ENCODE measurements at regions not wholly inside any gene's neighbourhood (a gene's known extent, or its start where the extent isn't known, plus 50 kb on each side); places are given as distances from the start of the nearest gene placed in this dataset.
"Not testable (repeated sequence)": the region's sequence is repeated elsewhere in the genome, so short reads cannot be mapped to it uniquely, and the experiment has no call there.

DNA sequence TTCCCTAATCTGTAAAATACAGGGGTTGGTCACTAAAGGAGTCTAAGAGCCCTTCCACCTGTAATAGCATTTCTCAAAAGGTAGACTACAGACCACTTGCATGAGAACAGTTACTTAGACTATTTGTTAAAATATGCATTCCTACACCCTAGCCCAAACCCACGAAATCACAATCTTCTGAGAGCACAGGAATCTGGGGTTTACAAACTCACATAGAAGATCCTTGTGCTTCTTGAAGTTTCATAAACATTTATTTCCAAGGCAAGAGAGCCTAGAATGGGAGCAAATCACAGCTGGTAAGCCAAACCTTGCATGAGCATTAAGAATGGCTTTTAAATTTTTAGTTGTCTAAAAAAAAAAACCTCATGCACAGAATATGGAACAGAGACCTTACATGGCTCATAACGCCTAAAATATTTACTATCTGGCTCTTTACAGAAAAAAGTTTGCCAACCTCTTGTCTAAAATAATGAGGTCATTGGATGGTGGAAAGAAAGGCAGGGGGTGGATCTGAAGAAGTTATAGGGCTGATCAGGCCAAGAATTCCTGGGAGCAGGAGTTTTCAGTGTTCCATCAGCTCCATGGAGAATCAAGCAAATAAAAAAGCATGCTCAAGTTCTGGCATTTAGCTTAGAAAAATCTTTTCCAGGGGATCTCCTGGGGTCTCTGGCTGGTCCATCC is 133.4 kb downstream of the CCDC34 start:
- Histone ChIP-seq H3K9me3 (no peaks in the 10 kb centered on the region), H3K4me3 (no peak overlapping the region), H3K27ac (no peak overlapping the region), H3K4me1 (no peaks in the 10 kb centered on the region), H3K27me3 (no peaks in the 10 kb centered on the region), H3K36me3 (no peaks in the 10 kb centered on the region)
- no peak for ATAC-seq
- intact Hi-C loops (cut with DNase I), result no loop called here
- TF ChIP-seq, protein P1, sequence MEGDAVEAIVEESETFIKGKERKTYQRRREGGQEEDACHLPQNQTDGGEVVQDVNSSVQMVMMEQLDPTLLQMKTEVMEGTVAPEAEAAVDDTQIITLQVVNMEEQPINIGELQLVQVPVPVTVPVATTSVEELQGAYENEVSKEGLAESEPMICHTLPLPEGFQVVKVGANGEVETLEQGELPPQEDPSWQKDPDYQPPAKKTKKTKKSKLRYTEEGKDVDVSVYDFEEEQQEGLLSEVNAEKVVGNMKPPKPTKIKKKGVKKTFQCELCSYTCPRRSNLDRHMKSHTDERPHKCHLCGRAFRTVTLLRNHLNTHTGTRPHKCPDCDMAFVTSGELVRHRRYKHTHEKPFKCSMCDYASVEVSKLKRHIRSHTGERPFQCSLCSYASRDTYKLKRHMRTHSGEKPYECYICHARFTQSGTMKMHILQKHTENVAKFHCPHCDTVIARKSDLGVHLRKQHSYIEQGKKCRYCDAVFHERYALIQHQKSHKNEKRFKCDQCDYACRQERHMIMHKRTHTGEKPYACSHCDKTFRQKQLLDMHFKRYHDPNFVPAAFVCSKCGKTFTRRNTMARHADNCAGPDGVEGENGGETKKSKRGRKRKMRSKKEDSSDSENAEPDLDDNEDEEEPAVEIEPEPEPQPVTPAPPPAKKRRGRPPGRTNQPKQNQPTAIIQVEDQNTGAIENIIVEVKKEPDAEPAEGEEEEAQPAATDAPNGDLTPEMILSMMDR (IDR thresholded peaks at IDR 0.05), result no peak
- TF ChIP-seq POLR2A (IDR thresholded peaks at IDR 0.05), result no peak
- 72% methylated on average over 2 of the region's 2 CpGs for WGBS (ENCODE audit: insufficient coverage, low coverage, low lambda C conversion rate, missing lambda C conversion rate)
- DNase-seq, result no peak

DNA sequence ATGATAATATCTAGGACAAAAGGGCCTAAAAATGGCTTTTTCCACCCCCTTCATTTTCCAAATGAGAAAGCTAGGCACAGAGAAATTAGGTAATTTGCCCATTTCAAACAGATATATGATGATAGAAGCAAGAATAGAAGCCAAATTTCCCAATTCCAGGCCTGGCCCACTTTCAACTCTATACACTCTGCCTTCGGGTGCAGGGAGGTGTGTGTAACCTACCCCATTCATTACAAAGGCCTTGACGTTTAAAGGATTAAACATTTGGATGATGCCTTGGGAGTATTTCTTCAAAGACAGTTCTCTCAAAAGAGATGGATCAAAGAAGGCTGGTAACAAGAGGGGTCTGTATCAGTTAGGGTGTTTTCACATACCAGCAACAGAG is 134.1 kb downstream of the CCDC34 start:
- no peak overlapping the region for H3K4me3 ChIP-seq

DNA sequence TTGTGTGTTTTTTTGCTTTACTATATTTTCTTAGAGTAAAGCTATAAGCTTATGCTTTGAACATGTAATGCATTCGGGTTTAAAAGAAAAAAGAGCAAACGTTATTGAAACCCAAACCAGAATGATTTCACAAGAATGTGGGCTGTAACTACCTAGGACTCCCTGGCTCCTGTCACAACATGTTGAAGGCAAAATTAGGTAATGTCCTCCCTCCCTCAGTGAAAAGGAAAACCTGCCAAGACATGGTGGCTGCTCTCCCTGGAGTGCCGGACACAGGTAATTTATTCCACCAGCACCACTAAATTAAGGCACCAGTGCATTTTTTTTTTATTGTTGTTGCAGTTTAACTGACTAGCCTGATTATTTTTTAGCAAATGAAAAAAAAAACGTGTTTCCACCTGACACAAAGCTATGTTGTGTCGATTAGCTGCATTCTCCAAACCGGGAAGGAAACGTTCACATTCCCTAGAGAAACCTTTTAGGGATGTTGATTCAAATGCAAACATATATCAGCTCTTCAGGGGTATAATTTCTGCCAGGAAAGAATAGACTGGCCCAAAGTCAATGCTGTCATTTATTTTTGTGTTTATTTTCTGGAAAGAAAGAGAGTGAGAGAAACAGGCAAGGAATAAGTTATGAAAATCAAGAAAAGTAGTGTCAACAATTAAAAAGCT is 134.6 kb downstream of the CCDC34 start:
- Histone ChIP-seq H3K27me3 (no peaks in the 10 kb centered on the region), H3K27ac (no peak overlapping the region), H3K4me1 (no peaks in the 10 kb centered on the region), H3K9me3 (no peaks in the 10 kb centered on the region), H3K36me3 (no peaks in the 10 kb centered on the region), H3K4me3 (no peak overlapping the region)
- ATAC-seq (no peak), DNase-seq (no peak)
- WGBS (ENCODE audit: insufficient coverage, low coverage, low lambda C conversion rate, missing lambda C conversion rate), result 51% methylated on average over 7 of the region's 7 CpGs
- intact Hi-C loops (cut with DNase I), result no loop called here
- TF ChIP-seq POLR2A (IDR thresholded peaks at IDR 0.05), result no peak
- TF ChIP-seq, protein P1 (IDR thresholded peaks at IDR 0.05), result no peak

More for the DNA sequence above, 134.1 kb downstream of the CCDC34 start:
- no peak for TF ChIP-seq POLR2A (IDR thresholded peaks at IDR 0.05)
- TF ChIP-seq, protein P1 (IDR thresholded peaks at IDR 0.05), result no peak
- Histone ChIP-seq H3K27me3 (no peaks in the 10 kb centered on the region), H3K9me3 (no peaks in the 10 kb centered on the region), H3K4me1 (no peaks in the 10 kb centered on the region), H3K27ac (no peak overlapping the region), H3K36me3 (no peaks in the 10 kb centered on the region)
- ATAC-seq (no peak), DNase-seq (no peak)
- intact Hi-C loops (cut with DNase I), result no loop called here
- WGBS (ENCODE audit: insufficient coverage, low coverage, low lambda C conversion rate, missing lambda C conversion rate), result 52% methylated on average over 2 of the region's 2 CpGs

DNA sequence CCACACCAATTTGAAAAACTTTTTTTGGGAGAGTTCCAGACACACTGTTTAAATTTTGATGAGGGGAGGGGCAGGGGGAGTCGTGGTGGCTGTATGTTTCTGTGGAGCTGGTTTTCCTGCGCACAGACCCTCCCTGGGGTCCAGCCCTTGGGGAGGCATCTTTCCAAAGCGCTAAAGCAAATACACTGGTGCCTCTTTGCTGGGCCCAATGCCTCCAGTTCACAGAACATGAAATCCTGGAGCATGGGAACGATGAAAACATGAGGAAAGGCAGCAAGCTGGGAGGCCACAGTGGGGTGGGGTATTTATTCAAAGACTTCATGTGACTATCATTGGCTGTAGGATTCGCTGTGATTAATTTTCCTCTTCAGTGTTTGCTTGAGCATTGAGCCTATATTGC is 135.3 kb downstream of the CCDC34 start:
- ATAC-seq (no peak), DNase-seq (no peak)
- H3K27ac ChIP-seq, result no peak overlapping the region
- no peaks in the 10 kb centered on the region for H3K27me3 ChIP-seq
- H3K4me3 ChIP-seq, result no peak overlapping the region
- intact Hi-C loops (cut with DNase I), result no loop called here
- no peaks in the 10 kb centered on the region for H3K4me1 ChIP-seq
- TF ChIP-seq, protein P1 (IDR thresholded peaks at IDR 0.05), result no peak
- TF ChIP-seq POLR2A (IDR thresholded peaks at IDR 0.05), result no peak
- H3K36me3 ChIP-seq, result no peaks in the 10 kb centered on the region
- no peaks in the 10 kb centered on the region for H3K9me3 ChIP-seq
- WGBS (ENCODE audit: insufficient coverage, low coverage, low lambda C conversion rate, missing lambda C conversion rate), result 53% methylated on average over 3 of the region's 5 CpGs

DNA sequence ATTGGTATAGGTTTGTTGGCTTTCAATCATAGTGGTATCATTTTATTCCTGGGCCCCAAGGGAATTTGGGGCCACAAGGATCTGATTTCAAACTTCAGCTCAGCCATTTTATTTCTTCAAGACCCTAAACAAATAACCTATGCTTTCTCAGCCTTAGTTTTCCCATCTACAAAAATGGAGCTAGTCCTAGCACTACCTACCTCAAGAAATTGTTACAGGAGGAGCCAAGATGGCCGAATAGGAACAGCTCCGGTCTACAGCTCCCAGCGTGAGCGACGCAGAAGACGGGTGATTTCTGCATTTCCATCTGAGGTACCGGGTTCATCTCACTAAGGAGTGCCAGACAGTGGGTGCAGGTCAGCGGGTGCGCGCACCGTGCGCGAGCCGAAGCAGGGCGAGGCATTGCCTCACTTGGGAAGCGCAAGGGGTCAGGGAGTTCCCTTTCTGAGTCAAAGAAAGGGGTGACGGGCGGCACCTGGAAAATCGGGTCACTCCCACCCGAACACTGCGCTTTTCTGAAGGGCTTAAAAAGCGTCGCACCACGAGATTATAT is 143.5 kb downstream of the CCDC34 start:
- H3K36me3 ChIP-seq; H3K4me3 ChIP-seq; H3K27me3 ChIP-seq; H3K27ac ChIP-seq; ATAC-seq; intact Hi-C loops (cut with DNase I); H3K9me3 ChIP-seq; DNase-seq; H3K4me1 ChIP-seq: not testable (repeated sequence)
- 55% methylated on average over 2 of the region's 24 CpGs for WGBS (ENCODE audit: insufficient coverage, low coverage, low lambda C conversion rate, missing lambda C conversion rate)
